Lung (tissue), 11 donors: ENCODE measurements at regions not wholly inside any gene's neighbourhood (a gene's known extent, or its start where the extent isn't known, plus 50 kb on each side); places are given as distances from the start of the nearest gene placed in this dataset.

Source experiments
- ATAC-seq: fragments of 200-7000 bp; cut with Tn5 transposase; one replicate; pipeline ENCODE4 v1.9.1; 2020; ENCODE audit warnings: moderate number of reproducible peaks; ENCODE audit not compliant: insufficient read depth, low FRiP score
- DNase-seq, 3 donors: peaks; one replicate each; pipeline ENCODE4 v3.0.0-alpha.2; 2013 to 2017
- H3K27ac ChIP-seq, 2 donors: one replicate each; pipeline ENCODE4 v1.5.1; 2013; ENCODE audit warnings: mild to moderate bottlenecking in 2 of 2, moderate library complexity in 2 of 2, control low read depth in 1 of 2, inconsistent platforms in 1 of 2, low read depth in 1 of 2, low read length in 1 of 2
- H3K27me3 ChIP-seq, 3 donors: one replicate each; pipeline ENCODE4 v1.5.1; 2013; ENCODE audit warnings: low read length in 2 of 3; ENCODE audit not compliant: control insufficient read depth in 3 of 3, insufficient read depth in 3 of 3
- H3K36me3 ChIP-seq, 4 donors: one replicate each; pipeline ENCODE4 v1.5.1; 2013; ENCODE audit warnings: low read length in 4 of 4, mild to moderate bottlenecking in 1 of 4, moderate library complexity in 1 of 4; ENCODE audit not compliant: control insufficient read depth in 4 of 4, insufficient read depth in 4 of 4
- H3K4me1 ChIP-seq, 5 donors: one replicate each; pipeline ENCODE4 v1.5.1; 2013; ENCODE audit warnings: low read length in 5 of 5, mild to moderate bottlenecking in 2 of 5, moderate library complexity in 1 of 5; ENCODE audit not compliant: control insufficient read depth in 5 of 5, insufficient read depth in 5 of 5
- H3K4me3 ChIP-seq: one replicate; pipeline ENCODE4 v1.5.1; 2013; ENCODE audit warnings: mild to moderate bottlenecking, control low read depth, moderate library complexity
- H3K9ac ChIP-seq, 2 donors: one replicate each; pipeline ENCODE4 v1.5.1; 2013; ENCODE audit warnings: low read length in 2 of 2, control low read depth in 1 of 2; ENCODE audit not compliant: insufficient read depth in 1 of 2
- H3K9me3 ChIP-seq, 4 donors: one replicate each; pipeline ENCODE4 v1.5.1; 2013; ENCODE audit warnings: low read length in 3 of 4, mild to moderate bottlenecking in 1 of 4, moderate library complexity in 1 of 4; ENCODE audit not compliant: control insufficient read depth in 4 of 4, insufficient read depth in 3 of 4
- WGBS, 2 donors: extraction: QIAGEN DNeasy Blood & Tissue Kit; methylation state at CpG; one replicate each; pipeline ENCODE4 v1.1.7; 2013; 5-methylcytosine and 5-hydroxymethylcytosine counted together
- TF ChIP-seq, protein P1 (sequence below): IDR thresholded peaks from 2 replicates; pipeline ENCODE4 v1.5.1; 2012; ENCODE audit warnings: mild to moderate bottlenecking; ENCODE audit errors: control extremely low read depth, extremely low read depth
- donor health status: control.
- donor health status: control.
- donor health status: Bipolar disorder and iron deficiency.
- donor health status: healthy.
- donor health status: DM: yes; HTN: yes; CAD: no.

- no peak overlapping the region for H3K4me3 ChIP-seq
Measured at GRCh38 chr12:18799561-18799960, 61.6 kb downstream of the CAPZA3 start.

GRCh38 chr12:18805516-18806248, 67.8 kb downstream of the CAPZA3 start:
- no peaks in the 10 kb centered on the region for H3K9me3 ChIP-seq
- no peaks in the 10 kb centered on the region for H3K36me3 ChIP-seq
- TF ChIP-seq, protein P1, sequence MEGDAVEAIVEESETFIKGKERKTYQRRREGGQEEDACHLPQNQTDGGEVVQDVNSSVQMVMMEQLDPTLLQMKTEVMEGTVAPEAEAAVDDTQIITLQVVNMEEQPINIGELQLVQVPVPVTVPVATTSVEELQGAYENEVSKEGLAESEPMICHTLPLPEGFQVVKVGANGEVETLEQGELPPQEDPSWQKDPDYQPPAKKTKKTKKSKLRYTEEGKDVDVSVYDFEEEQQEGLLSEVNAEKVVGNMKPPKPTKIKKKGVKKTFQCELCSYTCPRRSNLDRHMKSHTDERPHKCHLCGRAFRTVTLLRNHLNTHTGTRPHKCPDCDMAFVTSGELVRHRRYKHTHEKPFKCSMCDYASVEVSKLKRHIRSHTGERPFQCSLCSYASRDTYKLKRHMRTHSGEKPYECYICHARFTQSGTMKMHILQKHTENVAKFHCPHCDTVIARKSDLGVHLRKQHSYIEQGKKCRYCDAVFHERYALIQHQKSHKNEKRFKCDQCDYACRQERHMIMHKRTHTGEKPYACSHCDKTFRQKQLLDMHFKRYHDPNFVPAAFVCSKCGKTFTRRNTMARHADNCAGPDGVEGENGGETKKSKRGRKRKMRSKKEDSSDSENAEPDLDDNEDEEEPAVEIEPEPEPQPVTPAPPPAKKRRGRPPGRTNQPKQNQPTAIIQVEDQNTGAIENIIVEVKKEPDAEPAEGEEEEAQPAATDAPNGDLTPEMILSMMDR: no peak
- no peak overlapping the region for H3K27ac ChIP-seq
- no peaks in the 10 kb centered on the region for H3K4me1 ChIP-seq
- H3K4me3 ChIP-seq: no peak overlapping the region
- DNase-seq: no peak
- WGBS, 2 donors: 78 to 85% methylated on average over 10 of the region's 10 CpGs
- H3K9ac ChIP-seq: no peak overlapping the region
- H3K27me3 ChIP-seq: no peaks in the 10 kb centered on the region
- ATAC-seq: no peak

More at GRCh38 chr12:18799561-18799960, 61.6 kb downstream of the CAPZA3 start:
- Histone ChIP-seq H3K9me3 (no peaks in the 10 kb centered on the region), H3K9ac (no peak overlapping the region), H3K27me3 (no peaks in the 10 kb centered on the region), H3K27ac (no peak overlapping the region), H3K4me1 (peaks cover 0 to 5% (median 0%) of the 10 kb centered on the region in 5 donors), H3K36me3 (no peaks in the 10 kb centered on the region)
- TF ChIP-seq, protein P1: no peak
- no peak for ATAC-seq
- no peak for DNase-seq
- WGBS, 2 donors: 81% methylated on average over 1 of the region's 1 CpG

GRCh38 chr12:18807714-18808113, 69.8 kb downstream of the CAPZA3 start:
- WGBS, 2 donors: 76 to 92% methylated on average over 3 of the region's 3 CpGs
- no peak overlapping the region for H3K4me3 ChIP-seq
- H3K27me3 ChIP-seq: no peaks in the 10 kb centered on the region
- no peak overlapping the region for H3K9ac ChIP-seq
- no peaks in the 10 kb centered on the region for H3K4me1 ChIP-seq
- no peaks in the 10 kb centered on the region for H3K36me3 ChIP-seq
- ATAC-seq (no peak), DNase-seq (no peak)
- H3K9me3 ChIP-seq: no peaks in the 10 kb centered on the region
- TF ChIP-seq, protein P1: no peak
- H3K27ac ChIP-seq: no peak overlapping the region

- TF ChIP-seq, protein P1: no peak
- no peaks in the 10 kb centered on the region for H3K36me3 ChIP-seq
- H3K27me3 ChIP-seq: no peaks in the 10 kb centered on the region
- DNase-seq (no peak), ATAC-seq (no peak)
- no peak overlapping the region for H3K9ac ChIP-seq
- H3K4me3 ChIP-seq: no peak overlapping the region
- H3K27ac ChIP-seq: no peak overlapping the region
- WGBS, 2 donors: 61 to 90% methylated on average over 2 of the region's 2 CpGs
- H3K4me1 ChIP-seq: no peaks in the 10 kb centered on the region
- no peaks in the 10 kb centered on the region for H3K9me3 ChIP-seq
Measured at GRCh38 chr12:18808221-18808620, 70.3 kb downstream of the CAPZA3 start.
